ENCODE measurements at regions not wholly inside any gene's neighbourhood (a gene's known extent, or its start where the extent isn't known, plus 50 kb on each side); places are given as distances from the start of the nearest gene placed in this dataset.
"Not testable (repeated sequence)": the region's sequence is repeated elsewhere in the genome, so short reads cannot be mapped to it uniquely, and the experiment has no call there.

DNA sequence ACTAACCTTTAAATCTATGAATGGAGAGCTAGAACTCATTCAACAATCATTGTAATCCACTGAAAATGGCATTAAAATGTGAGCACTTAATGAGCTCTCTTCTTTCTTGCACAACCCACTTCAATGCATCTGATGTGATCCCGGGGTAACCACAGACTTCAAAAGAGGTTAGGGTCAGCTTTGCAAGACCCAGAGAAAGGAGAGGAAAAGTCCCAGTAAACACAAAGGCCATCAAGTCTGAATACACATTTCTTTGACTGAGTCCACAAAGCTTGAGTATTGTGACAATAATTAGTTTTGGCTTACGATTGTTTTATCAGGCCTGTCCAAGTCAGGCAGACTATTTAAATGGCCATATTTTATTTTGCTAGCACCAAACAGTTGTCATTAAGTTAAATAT, 148.8 kb upstream of the ZNF608 start:
- no peak for DNase-seq (ENCODE audit: low read depth in 2 of 2)

DNA sequence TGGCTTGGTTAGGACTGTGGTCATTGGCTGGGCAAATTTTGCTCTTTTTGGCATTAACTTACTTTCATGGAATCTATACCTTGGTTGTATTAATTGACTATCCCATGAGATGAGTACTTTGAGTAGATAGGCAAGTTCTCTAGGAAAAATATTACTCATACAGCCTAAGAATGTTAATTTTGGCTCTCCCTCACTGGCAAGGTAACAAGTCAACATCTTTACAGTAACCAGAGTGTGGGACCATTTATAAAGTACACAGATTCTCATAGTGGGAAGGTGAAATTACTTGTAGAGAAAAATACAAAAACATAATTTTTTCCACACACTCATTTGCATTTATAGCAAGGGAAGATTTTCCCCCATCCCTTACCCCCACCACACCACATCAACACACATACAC, 154.6 kb upstream of the ZNF608 start:
- DNase-seq (ENCODE audit: low read depth in 2 of 2), result no peak

DNA sequence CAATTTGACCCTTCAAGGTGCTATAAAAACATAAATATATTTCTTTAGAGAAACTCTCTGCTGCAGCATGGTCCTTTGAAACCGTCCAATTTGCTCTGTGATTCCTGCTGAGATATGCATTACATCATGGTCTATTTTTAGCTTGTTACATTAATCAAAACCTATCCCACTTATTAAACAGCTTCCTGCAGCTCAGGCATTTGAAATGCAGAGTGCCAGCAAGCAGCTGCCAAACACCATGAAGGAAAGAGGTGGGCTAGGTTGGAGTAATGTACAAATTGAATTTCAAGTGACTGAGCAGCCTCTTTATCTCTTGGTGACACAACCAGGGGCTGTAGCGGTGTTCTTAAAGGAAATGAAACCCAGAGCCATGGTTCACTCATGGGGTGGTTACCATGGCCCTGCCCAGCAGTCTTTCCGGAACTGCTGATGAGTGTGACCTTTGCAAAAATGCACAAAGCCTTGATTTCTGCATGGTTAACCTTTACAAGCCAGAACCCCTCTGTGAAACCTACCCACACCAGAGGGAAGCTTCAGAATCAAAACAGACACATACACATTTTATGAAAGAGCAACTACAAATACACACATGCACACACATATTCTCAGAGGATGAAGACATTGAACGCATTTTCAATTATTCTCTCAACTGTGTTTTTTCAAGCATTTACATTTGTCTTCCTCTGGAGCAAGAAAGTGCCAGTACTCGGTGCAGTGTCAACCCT, 155.8 kb upstream of the ZNF608 start:
- no peak for DNase-seq (ENCODE audit: low read depth in 2 of 2)

DNA sequence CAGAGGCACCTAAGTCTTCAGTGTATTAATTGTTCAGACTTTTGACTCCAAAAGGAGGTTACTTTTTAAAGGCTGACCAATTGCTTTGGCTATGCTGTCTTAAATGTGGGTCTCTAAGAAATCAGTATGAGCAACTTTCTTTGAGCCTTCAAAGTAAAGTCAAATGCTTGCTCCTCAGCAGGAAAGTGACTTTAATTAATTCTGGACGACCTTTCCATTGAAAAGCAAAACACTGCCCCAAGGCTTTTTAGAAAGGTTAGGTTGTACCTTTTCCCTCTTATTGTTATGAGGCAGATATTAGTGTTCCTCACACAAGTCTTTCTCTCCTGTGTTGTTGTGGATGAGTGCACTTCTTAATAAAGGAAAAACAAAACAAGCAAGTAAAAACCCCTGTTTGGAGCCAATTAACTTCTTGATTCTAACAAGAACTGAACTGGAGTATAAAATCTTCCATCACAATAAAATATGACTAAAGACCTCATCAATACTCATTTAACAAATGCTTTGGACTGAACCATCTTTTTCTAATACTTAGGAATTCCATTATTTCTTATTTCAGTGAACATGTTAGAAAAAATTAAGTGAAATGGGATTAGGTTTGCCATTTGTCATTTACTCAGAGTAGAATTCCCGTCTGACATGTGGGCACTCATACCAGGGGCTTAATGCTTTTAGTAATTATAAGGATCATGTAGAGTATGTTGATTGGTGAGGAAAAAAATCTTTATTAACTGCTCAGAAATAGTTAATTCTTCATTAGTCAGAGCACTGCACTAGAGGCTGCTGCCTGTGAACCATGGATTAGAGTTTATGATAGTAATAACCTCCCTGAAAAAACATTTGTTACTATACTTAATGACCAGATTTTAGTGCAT, 159.1 kb upstream of the ZNF608 start:
- no peak for DNase-seq (ENCODE audit: low read depth in 2 of 2)

DNA sequence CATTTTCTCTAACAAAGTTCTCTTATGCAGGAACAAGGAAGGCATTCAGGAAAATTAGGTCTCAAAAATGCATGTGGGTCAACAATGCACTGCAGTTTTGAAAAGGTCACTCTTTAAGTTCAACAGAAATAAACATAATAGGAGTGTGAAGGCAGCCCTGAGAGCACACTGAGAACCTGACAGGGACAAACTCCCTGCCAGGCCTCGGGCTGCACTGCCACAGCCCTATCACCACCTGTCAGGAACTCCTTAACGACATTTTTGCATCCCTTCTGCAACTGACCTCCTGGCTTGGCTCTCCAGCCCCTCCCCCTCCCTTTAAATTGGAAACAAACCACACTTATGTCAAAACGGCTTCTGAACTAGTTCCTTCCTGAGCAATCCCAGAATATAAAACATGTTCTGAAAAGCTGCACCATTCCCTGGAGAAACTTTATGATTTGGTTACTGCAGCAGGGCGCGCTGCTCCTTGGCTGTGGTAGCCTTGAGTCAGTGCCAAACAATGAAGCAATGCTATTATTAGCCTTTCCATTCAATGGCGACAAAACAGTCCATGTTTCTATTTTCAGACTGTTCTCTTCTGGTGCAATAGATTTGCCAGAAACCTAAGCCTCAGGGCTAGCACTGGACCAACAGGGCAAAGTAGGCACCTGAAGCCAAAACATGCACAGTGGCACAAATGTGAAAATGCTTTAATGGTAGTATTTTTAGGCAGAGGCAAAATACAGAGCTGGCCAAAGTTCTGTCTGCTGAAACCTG, 160.1 kb upstream of the ZNF608 start:
- DNase-seq (ENCODE audit: low read depth in 2 of 2), result no peak

DNA sequence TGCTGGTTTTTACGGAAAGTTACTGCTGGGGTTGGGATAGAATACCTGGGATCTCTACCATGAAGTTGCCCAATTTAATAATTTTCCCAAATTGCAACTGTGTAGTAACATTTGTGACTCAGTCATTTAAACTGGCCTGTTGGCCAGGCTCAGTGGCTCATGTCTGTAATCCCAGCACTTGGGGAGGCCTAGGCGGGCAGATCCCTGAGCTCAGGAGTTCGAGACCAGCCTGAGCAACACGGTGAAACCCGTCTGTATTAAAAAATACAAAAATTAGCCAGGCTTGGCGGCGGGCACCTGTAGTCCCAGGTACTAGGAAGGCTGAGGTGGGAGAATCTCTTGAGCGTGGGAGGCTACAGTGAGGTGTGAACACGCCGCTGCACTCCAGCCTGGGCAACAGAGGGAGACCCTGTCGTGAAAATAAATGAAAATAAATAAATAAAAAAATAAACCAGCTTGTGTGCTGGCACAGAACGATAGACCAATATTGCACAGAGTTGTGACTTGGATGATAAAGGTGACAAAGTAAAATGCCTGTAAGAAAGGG, 160.7 kb upstream of the ZNF608 start:
- no peak for DNase-seq (ENCODE audit: low read depth in 2 of 2)

DNA sequence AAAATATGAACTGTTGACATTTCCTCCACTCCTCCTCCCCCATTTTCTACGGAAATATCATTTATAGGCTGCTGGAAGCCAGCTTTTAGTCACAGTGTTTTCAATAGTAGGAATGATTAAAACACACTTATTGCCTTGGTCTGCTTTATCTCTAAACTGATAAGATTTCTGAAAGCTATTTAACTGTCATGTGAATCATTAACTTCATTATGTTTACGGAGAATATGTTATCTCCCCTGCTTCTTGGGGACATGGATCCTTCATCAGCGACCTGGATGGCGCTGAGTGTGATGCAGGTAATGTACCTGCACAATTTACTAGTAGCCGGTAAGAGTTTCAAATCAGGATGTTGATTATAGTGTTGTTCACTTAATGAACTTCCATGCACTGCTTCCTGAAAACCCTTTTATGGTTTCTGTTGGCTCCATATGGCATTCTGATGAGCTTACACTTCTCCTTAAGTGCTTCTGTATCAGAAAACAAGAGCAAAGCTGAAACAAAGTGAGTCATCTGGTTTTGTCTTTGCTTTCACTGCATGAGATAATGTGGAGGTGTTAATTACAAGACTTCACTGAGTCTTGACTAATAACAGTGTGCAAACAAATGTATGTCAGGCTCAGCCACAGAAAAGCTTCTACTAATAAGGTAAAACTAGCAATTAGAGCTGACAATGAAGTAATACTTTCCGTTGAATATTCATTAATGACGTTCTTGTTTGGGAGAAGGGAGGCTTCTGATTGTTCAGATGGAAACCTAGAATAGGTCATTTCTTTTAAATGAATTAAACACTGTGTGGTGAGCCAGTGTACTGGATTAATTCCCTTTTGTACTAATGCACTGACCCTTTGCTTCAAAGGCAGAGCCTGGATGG, 162.4 kb upstream of the ZNF608 start:
- no peak for DNase-seq (ENCODE audit: low read depth in 2 of 2)

DNA sequence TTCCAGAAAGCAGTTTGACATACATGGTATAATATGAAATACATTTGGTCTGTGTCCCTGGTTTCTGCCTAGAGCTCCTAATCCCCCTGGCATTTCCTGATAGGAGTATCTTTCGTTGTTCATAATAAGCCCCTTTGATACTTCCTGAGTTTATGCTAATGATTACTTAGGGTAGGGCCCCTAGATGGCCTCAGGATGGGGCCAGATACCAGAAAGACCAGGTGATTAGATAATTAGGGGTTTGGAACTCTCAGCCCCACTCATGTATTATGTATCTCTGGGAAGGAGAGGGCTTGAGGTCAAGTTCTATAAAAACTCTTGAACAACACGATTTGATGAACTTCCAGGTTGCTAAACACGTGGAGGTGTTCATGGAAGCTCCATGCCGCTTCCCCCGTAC, 163.3 kb upstream of the ZNF608 start:
- DNase-seq (ENCODE audit: low read depth in 2 of 2), result no peak

DNA sequence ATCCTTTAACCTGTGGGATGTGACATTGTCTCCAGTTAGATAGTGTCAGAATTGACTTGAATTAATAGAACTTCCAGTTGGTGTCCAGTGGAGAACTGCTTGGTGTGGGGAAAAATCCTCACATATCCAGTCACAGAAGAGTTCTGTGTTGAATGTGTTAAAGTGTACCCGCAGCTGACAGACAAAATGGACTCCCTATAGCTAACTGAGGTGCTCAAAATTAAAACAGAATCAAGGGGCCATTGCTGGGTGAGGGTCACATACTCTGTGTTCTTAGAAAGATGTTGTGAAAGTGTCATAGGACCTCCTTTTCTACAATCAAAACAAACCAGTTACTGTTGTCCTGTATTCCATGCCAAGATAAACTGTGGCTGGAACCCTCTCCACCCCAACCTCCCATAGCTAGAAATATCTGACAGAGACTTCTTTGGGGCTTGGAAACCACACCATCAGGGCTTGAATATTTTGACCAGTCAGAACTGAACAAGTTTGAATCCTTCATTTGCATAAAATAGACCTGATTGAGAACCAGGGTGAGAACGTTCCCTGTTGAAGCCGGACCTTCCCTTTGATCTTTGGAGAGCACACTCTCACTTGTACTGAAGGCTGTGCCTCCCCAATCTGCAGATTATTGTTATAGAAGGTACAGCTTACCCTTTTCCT, 164.0 kb upstream of the ZNF608 start:
- no peak for DNase-seq (ENCODE audit: low read depth in 2 of 2)

DNA sequence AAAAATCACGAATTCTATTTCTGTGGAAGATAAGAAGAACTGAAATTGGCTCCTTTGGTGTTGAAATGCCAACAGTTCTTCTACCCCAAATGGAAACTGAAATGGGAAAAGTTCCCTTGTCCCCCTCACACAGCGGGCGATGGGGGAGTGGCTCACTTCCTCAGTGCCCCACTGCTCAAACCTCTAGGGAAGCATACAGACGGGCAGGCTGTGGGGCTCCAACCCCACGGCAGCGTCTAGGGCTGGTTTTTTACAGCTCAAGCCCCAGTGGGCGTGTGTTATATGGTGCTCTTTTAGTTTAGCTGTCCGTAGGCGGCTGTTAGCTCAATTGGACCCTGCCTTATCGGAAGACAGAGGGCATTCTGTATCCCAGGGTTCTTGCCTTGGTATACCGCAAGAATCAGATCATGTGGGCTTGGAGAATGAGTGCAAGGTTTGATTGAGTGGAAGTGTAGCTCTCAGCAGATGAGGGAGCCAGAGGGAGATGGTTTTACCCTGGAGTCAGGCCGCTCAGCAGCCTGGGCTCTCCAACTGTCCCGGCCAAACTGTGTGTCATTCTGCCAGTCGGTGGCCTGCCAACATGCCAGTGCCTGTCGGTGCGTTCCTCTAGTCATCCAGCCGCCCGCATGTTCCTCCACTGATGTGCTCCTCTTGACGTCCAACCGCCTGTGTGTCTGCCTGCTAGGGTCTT, 166.3 kb upstream of the ZNF608 start:
- DNase-seq (ENCODE audit: low read depth in 2 of 2), result no peak

DNA sequence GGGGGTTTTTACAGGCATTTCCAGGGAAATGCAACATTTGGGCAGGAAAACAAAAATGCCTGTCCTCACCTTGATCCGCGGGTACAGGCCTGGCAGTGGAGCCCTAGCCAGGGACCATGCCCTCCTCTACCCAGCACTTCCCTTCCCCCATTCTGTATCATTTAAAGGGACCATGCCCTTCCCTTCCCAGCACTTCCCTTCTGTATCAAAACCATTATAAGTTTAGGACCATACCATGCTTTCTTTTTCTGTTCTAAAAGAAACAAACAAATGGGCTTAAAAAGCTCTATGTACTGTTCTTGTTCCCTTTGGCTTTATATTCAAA, 166.9 kb upstream of the ZNF608 start:
- no peak for DNase-seq (ENCODE audit: low read depth in 2 of 2)

DNA sequence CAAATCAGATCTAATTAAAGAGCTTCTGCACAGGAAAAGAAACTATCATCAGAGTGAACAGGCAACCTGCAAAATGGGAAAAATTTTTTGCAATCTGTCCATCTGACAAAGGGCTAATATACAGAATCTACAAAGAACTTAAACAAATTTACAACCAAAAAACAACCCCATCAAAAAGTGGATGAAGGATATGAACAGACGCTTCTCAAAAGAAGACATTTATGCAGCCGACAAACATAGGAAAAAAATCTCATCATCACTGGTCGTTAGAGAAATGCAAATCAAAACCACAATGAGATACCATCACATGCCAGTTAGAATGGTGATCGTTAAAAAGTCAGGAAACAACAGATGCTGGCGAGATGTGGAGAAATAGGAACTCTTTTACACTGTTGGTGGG, 169.9 kb upstream of the ZNF608 start:
- not testable (repeated sequence) for DNase-seq (ENCODE audit: low read depth in 2 of 2)

DNA sequence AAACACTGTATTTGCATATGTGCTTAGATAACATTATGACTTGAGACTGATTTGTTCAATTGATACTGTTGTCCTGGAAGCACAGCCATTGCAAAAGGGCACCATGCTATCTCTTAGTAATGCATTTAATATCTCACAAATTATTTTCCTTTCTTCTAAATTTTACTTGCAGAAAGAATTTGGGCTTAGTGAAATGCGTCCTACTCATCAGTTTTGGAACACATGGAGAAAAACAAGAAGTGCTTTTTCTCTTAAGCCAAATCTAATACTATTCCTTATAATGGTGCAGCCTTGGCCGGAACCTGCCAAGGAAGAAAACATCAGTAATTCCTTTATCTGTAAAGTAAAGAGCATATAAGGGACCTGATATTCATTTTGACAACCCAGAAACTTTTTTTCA, 172.2 kb upstream of the ZNF608 start:
- no peak for DNase-seq (ENCODE audit: low read depth in 2 of 2)

DNA sequence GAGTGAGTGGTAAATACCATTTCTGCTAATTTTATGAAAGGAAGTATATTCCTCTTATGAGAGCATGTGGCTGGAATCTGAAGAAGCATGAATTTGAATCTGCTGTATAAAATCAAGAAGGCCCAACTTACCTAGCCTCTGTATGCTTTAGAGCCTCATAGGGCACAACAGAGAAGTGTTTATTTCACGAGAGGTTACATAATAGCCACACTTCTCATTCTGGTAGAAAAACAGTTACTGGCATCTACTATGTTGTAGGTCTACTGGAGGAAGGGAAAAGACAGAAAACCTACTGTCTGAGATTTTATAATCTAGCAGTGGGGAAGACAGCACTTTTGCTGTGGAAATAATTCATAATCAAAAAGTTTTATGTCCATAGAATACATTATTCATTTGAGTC, 172.6 kb upstream of the ZNF608 start:
- DNase-seq (ENCODE audit: low read depth in 2 of 2), result no peak

DNA sequence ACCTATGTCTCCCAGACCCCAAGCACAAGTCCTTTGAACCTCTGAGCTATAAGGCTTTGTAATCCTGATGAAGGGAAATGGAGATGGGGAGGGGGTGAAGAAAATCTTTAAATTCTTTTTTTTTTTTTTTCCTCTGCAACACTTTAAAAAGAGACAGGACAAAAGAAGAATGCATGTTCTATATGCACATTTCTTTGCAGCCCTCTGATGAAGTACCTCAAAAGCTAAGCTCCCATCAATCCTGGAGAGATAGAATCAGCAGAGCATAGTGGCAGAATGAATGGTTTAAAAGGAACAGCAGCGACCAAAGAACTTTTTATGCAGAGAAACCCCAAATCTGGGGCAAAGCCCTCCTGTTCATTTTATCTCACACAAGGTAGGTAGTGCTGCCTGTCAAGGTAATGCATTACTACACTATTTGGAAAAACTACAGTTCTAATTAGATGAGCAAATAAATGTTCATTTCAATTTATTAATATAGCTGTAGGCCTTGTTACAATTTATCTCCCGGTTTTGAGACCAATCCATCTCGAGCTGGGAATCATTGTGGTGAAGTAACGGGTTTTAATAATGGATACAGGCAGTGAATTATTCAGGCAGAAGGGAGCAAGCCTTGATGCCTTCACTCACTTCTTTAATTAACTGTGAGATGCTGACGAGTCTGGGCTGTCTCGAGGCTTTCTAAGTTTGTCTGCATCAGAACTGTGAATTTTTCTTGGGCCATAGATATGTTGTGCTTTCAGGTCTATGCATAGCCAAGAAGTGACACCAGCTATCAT, 173.5 kb upstream of the ZNF608 start:
- DNase-seq (ENCODE audit: low read depth in 2 of 2), result no peak

DNA sequence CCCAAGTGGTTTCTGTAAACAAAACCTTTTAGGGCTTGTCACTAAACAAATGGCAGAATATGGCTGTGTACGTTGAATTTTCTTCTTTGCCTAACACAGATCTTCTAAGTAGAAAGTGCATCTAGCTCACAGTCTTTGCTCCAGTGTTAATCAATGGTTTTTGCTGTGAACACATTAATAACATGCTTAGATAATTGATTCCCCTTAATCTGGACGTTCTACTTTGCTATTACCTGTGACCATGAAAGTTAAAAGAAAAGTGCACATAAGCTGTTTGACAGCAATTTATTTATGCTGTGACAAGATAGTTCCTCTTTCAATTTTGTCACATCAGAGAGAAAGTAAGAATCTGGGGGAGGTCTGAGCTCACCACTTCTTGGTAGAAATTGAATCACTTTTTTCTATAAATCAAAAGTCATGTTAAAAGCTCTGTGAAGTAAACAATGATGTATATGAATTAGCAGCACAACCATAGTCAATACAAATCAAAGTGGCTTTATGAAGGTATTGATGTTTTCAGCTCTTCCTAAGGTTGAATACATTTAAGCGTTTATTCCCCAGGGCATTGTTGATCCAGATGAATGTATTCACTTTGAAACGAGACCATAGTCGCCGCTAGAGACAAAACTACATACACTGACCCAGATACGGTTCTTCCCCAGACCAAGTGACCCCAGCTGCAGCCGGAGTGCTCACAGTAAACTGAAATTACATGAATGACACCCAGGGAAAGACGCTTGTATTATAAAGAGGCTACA, 174.6 kb upstream of the ZNF608 start:
- no peak for DNase-seq (ENCODE audit: low read depth in 2 of 2)

DNA sequence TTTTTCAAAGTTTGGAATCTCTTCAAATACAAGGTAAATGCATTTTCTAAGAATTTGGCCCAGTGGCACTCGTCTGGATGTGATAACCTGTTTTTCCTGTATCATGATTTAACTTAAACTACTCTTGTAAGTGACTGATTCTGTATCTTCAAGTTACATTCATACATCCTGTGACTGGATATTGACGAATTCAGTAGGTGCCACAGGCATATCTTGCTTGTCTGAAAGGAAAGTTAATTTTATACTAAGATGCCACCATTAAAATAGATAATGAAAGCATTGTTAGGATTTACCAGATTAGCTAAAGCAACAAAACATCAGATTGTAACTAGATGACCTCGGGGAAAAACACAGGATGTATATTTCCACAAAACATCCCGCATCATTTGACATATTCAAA, 175.3 kb upstream of the ZNF608 start:
- no peak for DNase-seq (ENCODE audit: low read depth in 2 of 2)

DNA sequence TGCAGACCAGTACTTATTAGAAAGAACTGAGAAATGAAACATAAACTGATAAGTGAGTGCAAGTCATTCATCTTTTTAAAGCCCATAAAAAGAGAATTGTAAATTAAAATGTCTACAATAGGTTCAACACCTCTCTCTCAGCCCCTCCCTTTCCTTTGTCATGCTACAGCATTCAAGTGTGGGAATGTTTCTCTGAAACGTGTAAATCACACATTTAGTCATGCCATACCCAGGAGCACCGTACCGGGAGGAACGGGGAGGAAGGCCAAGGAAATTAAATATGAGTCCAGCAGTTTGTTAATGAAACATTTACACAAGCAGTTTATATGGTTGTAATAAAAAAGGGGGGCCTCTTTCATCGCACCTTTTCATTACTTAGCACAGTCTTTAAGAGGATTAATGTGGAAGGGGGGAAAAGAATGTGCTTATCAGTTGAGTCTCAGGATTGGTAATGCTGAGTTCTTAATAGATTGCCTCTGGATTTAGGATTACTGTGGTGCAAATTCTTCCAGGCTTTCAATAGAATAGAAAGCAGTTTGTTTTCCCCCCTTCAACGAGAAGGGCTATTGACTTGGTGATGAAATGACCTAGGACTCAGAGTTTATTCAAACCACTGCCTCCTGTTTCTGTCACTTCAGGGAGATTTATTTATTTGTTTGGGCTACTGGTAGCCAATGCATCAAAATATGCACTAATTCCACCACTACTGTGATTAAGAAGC, 176.0 kb upstream of the ZNF608 start:
- no peak for DNase-seq (ENCODE audit: low read depth in 2 of 2)

Data from activated CD4-positive, alpha-beta T cell treated with anti-CD3 and anti-CD28 coated beads for 24 hours (primary cell).